ENCODE measurements at regions not wholly inside any gene's neighbourhood (a gene's known extent, or its start where the extent isn't known, plus 50 kb on each side); places are given as distances from the start of the nearest gene placed in this dataset.

DNA sequence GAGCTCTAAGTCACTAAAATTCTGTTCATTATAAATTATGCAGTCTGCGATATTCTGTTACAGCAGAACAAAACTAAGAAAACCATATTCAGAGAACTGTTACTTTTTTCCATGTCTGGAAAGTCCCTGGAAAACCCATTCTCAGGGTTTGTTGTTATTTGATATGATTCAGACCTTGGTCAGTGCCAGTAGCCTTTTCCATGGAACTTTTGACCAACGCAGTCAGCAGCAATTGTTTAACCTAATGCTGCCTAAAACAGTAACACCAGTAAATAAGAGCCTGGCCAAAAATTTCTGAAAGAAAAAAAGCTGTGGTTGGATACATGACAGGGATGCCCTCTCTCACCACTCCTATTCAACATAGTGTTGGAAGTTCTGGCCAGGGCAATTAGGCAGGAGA is 402.7 kb downstream of the TBC1D4 start:
- no peak for TF ChIP-seq HCFC1 (IDR thresholded peaks at IDR 0.05; ENCODE audit: low read depth, low read length)
- TF ChIP-seq, protein P1, sequence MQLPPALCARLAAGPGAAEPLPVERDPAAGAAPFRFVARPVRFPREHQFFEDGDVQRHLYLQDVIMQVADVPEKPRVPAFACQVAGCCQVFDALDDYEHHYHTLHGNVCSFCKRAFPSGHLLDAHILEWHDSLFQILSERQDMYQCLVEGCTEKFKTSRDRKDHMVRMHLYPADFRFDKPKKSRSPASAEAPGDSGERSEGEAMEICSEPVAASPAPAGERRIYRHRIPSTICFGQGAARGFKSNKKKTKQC (CRISPR knock-in tag; IDR thresholded peaks at IDR 0.05): no peak

Measured in K562 (cell line).